ENCODE measurements at regions not wholly inside any gene's neighbourhood (a gene's known extent, or its start where the extent isn't known, plus 50 kb on each side); places are given as distances from the start of the nearest gene placed in this dataset.

- H3K27me3 ChIP-seq, result no peaks in the 10 kb centered on the region
- DNase-seq (peak; percentile 81 to 88), ATAC-seq (ENCODE audit: low FRiP score in 2 of 2) (peak; percentile 90 to 94)
- TF ChIP-seq, protein P1, sequence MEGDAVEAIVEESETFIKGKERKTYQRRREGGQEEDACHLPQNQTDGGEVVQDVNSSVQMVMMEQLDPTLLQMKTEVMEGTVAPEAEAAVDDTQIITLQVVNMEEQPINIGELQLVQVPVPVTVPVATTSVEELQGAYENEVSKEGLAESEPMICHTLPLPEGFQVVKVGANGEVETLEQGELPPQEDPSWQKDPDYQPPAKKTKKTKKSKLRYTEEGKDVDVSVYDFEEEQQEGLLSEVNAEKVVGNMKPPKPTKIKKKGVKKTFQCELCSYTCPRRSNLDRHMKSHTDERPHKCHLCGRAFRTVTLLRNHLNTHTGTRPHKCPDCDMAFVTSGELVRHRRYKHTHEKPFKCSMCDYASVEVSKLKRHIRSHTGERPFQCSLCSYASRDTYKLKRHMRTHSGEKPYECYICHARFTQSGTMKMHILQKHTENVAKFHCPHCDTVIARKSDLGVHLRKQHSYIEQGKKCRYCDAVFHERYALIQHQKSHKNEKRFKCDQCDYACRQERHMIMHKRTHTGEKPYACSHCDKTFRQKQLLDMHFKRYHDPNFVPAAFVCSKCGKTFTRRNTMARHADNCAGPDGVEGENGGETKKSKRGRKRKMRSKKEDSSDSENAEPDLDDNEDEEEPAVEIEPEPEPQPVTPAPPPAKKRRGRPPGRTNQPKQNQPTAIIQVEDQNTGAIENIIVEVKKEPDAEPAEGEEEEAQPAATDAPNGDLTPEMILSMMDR (IDR thresholded peaks at IDR 0.05), result peak; percentile 85 to 96 (median 88)
- TF ChIP-seq POLR2AphosphoS5 (IDR thresholded peaks at IDR 0.05), result no peak
- WGBS, 2 donors, result 42% methylated on average over 17 to 18 of the region's 18 CpGs
- H3K27ac ChIP-seq, result no peak overlapping the region
- H3K36me3 ChIP-seq, result no peaks in the 10 kb centered on the region
- no peaks in the 10 kb centered on the region for H3K9me3 ChIP-seq
- peaks cover 0 to 9% (median 1%) of the 10 kb centered on the region in 4 donors for H3K4me1 ChIP-seq
- H3K4me3 ChIP-seq, result no peak overlapping the region
Observed at GRCh38 chr6:53725791-53726575, 60.4 kb upstream of the KLHL31 start.

- TF ChIP-seq POLR2AphosphoS5 (IDR thresholded peaks at IDR 0.05), result no peak
- no peak for TF ChIP-seq EP300 (IDR thresholded peaks at IDR 0.05)
- TF ChIP-seq, protein P1 (IDR thresholded peaks at IDR 0.05), result no peak
- TF ChIP-seq POLR2A (IDR thresholded peaks at IDR 0.05), result no peak
- Histone ChIP-seq H3K27ac (no peak overlapping the region), H3K9me3 (no peaks in the 10 kb centered on the region), H3K27me3 (no peaks in the 10 kb centered on the region), H3K4me1 (peaks cover 0 to 9% (median 1%) of the 10 kb centered on the region in 4 donors), H3K36me3 (no peaks in the 10 kb centered on the region), H3K4me3 (no peak overlapping the region)
- ATAC-seq (ENCODE audit: low FRiP score in 2 of 2) (no peak), DNase-seq (no peak)
- WGBS, 2 donors, result 67 to 83% methylated on average over 1 of the region's 1 CpG
Observed at GRCh38 chr6:53724501-53724900, 58.9 kb upstream of the KLHL31 start.

DNA sequence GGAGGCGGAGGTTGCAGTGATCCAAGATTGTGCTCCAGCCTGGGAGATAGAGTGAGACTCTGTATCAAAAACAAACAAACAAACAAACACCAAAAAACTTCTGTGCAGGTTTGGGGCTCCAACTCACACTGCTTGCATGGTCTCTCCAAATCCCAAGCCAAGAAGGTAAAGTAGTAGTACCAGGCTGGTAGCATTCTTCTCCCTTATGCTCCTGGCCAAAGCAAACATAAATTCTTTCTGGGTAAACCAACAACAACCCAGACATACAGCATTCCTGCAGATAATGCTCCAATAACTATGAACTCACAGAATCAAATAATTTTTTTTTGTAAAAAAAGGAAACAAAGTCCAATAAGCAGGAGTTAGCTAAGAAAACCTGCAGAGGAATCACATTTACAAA is 57.8 kb upstream of the KLHL31 start:
- no peaks in the 10 kb centered on the region for H3K27me3 ChIP-seq
- H3K4me3 ChIP-seq, result no peak overlapping the region
- 95 to 100% methylated on average over 1 of the region's 1 CpG for WGBS, 2 donors
- H3K27ac ChIP-seq, result no peak overlapping the region
- ATAC-seq (ENCODE audit: low FRiP score in 2 of 2) (no peak), DNase-seq (no peak)
- peaks cover 0 to 7% (median under 1%) of the 10 kb centered on the region in 4 donors for H3K4me1 ChIP-seq
- no peaks in the 10 kb centered on the region for H3K36me3 ChIP-seq
- TF ChIP-seq POLR2AphosphoS5 (IDR thresholded peaks at IDR 0.05) (no peak), EP300 (IDR thresholded peaks at IDR 0.05) (no peak), POLR2A (IDR thresholded peaks at IDR 0.05) (no peak)
- TF ChIP-seq, protein P1 (IDR thresholded peaks at IDR 0.05), result no peak
- H3K9me3 ChIP-seq, result no peaks in the 10 kb centered on the region

DNA sequence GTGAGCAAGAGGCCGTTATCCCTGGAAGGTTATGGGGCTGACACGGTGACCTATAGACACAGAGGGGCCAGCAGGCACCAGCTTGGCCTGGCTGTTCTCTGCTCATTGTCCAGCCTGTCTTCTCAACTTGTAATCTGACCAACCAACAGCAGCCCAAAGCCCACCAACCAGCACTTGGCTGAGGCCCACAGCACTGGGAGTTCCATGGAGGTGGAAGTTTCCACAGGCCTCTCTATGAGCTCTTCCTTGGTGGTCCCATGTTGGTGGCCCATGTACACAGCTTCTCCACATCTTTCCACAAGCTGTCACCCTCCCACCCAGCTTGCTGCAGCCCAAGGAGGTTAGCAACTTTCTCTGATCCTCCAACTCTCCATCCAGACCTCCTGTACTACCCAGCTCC is 56.2 kb upstream of the KLHL31 start:
- DNase-seq (no peak), ATAC-seq (ENCODE audit: low FRiP score in 2 of 2) (no peak)
- Histone ChIP-seq H3K27me3 (no peaks in the 10 kb centered on the region), H3K36me3 (no peaks in the 10 kb centered on the region), H3K4me1 (peaks cover 0 to 6% (median 0%) of the 10 kb centered on the region in 4 donors), H3K27ac (no peak overlapping the region), H3K9me3 (no peaks in the 10 kb centered on the region), H3K4me3 (no peak overlapping the region)
- TF ChIP-seq POLR2A (IDR thresholded peaks at IDR 0.05) (no peak), POLR2AphosphoS5 (IDR thresholded peaks at IDR 0.05) (no peak), EP300 (IDR thresholded peaks at IDR 0.05) (no peak)
- TF ChIP-seq, protein P1 (IDR thresholded peaks at IDR 0.05), result no peak
- WGBS, 2 donors, result 77 to 95% methylated on average over 2 of the region's 2 CpGs

Data from upper lobe of left lung (tissue), 6 donors.